ENCODE measurements at regions not wholly inside any gene's neighbourhood (a gene's known extent, or its start where the extent isn't known, plus 50 kb on each side); places are given as distances from the start of the nearest gene placed in this dataset.

- H3K27ac ChIP-seq, result no peak overlapping the region
- no peaks in the 10 kb centered on the region for H3K4me1 ChIP-seq (replicated peaks)
- no peaks in the 10 kb centered on the region for H3K27me3 ChIP-seq (replicated peaks; ENCODE audit: insufficient read depth)
- H3K36me3 ChIP-seq, result no peaks in the 10 kb centered on the region
- 60% methylated on average over 4 of the region's 4 CpGs for WGBS
- TF ChIP-seq POLR2A (IDR thresholded peaks at IDR 0.05) (no peak), POLR2AphosphoS5 (IDR thresholded peaks at IDR 0.05) (no peak)
- TF ChIP-seq, protein P1, sequence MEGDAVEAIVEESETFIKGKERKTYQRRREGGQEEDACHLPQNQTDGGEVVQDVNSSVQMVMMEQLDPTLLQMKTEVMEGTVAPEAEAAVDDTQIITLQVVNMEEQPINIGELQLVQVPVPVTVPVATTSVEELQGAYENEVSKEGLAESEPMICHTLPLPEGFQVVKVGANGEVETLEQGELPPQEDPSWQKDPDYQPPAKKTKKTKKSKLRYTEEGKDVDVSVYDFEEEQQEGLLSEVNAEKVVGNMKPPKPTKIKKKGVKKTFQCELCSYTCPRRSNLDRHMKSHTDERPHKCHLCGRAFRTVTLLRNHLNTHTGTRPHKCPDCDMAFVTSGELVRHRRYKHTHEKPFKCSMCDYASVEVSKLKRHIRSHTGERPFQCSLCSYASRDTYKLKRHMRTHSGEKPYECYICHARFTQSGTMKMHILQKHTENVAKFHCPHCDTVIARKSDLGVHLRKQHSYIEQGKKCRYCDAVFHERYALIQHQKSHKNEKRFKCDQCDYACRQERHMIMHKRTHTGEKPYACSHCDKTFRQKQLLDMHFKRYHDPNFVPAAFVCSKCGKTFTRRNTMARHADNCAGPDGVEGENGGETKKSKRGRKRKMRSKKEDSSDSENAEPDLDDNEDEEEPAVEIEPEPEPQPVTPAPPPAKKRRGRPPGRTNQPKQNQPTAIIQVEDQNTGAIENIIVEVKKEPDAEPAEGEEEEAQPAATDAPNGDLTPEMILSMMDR (IDR thresholded peaks at IDR 0.05), result no peak
- no peak overlapping the region for H3K4me3 ChIP-seq
- intact Hi-C loops (cut with DNase I), result no loop called here
- H3K9me3 ChIP-seq, result no peaks in the 10 kb centered on the region
- no peak for DNase-seq (ENCODE audit: low spot score)
Measured at GRCh38 chr12:94037444-94037843, 110.9 kb upstream of the PLXNC1 start.

DNA sequence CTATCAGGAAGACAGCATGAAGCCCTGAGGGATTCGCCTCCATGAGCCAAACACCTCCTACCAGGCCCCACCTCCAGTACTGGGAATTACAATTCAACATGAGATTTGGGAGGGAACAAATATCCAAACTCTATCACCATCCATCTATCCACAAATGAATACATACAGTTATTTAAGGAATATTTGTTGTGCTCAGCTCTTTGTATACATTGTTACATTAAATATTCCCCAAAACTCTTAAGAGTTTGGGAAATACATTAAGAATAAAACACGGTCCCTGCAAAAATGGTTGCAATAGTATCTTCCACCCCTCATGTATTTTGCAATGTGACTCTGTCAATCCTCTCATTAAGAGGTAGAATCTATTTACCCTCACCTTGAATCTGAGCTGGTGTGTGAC is 109.8 kb upstream of the PLXNC1 start:
- H3K9me3 ChIP-seq, result no peaks in the 10 kb centered on the region
- no peak for DNase-seq (ENCODE audit: low spot score)
- no peaks in the 10 kb centered on the region for H3K36me3 ChIP-seq
- no peak overlapping the region for H3K4me3 ChIP-seq
- no peaks in the 10 kb centered on the region for H3K4me1 ChIP-seq (replicated peaks)
- intact Hi-C loops (cut with DNase I), result no loop called here
- WGBS, result 97% methylated on average over 2 of the region's 2 CpGs
- no peaks in the 10 kb centered on the region for H3K27me3 ChIP-seq (replicated peaks; ENCODE audit: insufficient read depth)
- TF ChIP-seq POLR2AphosphoS5 (IDR thresholded peaks at IDR 0.05) (no peak), POLR2A (IDR thresholded peaks at IDR 0.05) (no peak)
- TF ChIP-seq, protein P1 (IDR thresholded peaks at IDR 0.05), result no peak
- no peak overlapping the region for H3K27ac ChIP-seq

GRCh38 chr12:94039199-94039840 is 109.1 kb upstream of the PLXNC1 start:
- TF ChIP-seq, protein P1 (IDR thresholded peaks at IDR 0.05), result no peak
- no peak for TF ChIP-seq POLR2A (IDR thresholded peaks at IDR 0.05)
- no peak for TF ChIP-seq POLR2AphosphoS5 (IDR thresholded peaks at IDR 0.05)
- no peak for DNase-seq (ENCODE audit: low spot score)
- no peaks in the 10 kb centered on the region for H3K4me1 ChIP-seq (replicated peaks)
- H3K27ac ChIP-seq, result no peak overlapping the region
- H3K27me3 ChIP-seq (replicated peaks; ENCODE audit: insufficient read depth), result no peaks in the 10 kb centered on the region
- no peak overlapping the region for H3K4me3 ChIP-seq
- intact Hi-C loops (cut with DNase I), result no loop called here
- H3K36me3 ChIP-seq, result no peaks in the 10 kb centered on the region
- no peaks in the 10 kb centered on the region for H3K9me3 ChIP-seq

DNA sequence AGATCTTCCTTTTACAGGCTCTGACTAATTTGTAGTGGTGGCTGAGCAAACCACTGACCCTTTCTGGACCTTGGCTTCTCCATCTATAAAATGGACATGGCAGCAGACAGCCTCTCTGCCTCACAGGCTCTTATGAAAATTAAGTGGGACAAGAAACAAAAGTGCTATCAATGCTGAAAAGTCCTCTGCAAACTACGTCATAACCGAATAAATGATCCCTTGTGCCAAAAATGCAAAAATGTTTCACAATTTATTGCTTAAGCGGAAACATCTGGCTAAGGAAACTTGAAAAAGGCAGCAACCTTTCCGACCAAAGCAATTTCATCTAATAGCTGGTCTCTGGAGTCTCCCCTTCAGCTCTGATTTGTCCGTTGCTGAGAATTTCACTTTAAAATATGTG is 108.5 kb upstream of the PLXNC1 start:
- 82% methylated on average over 5 of the region's 5 CpGs for WGBS
- H3K4me1 ChIP-seq (replicated peaks), result no peaks in the 10 kb centered on the region
- no peak overlapping the region for H3K4me3 ChIP-seq
- intact Hi-C loops (cut with DNase I), result no loop called here
- no peaks in the 10 kb centered on the region for H3K36me3 ChIP-seq
- no peak for DNase-seq (ENCODE audit: low spot score)
- H3K9me3 ChIP-seq, result no peaks in the 10 kb centered on the region
- H3K27ac ChIP-seq, result no peak overlapping the region
- no peak for TF ChIP-seq POLR2A (IDR thresholded peaks at IDR 0.05)
- H3K27me3 ChIP-seq (replicated peaks; ENCODE audit: insufficient read depth), result no peaks in the 10 kb centered on the region

GRCh38 chr12:94041850-94042249 is 106.5 kb upstream of the PLXNC1 start:
- WGBS, result 36% methylated on average over 3 of the region's 3 CpGs
- Histone ChIP-seq H3K9me3 (no peaks in the 10 kb centered on the region), H3K27ac (no peak overlapping the region), H3K27me3 (replicated peaks; ENCODE audit: insufficient read depth) (no peaks in the 10 kb centered on the region), H3K4me1 (replicated peaks) (no peaks in the 10 kb centered on the region), H3K4me3 (no peak overlapping the region), H3K36me3 (no peaks in the 10 kb centered on the region)
- intact Hi-C loops (cut with DNase I), result no loop called here
- TF ChIP-seq POLR2A (IDR thresholded peaks at IDR 0.05) (no peak), POLR2AphosphoS5 (IDR thresholded peaks at IDR 0.05) (no peak)
- TF ChIP-seq, protein P1 (IDR thresholded peaks at IDR 0.05), result no peak
- DNase-seq (ENCODE audit: low spot score), result no peak
